Right renal pelvis (tissue), 4 donors: ENCODE measurements at regions not wholly inside any gene's neighbourhood (a gene's known extent, or its start where the extent isn't known, plus 50 kb on each side); places are given as distances from the start of the nearest gene placed in this dataset.
"Not testable (repeated sequence)": the region's sequence is repeated elsewhere in the genome, so short reads cannot be mapped to it uniquely, and the experiment has no call there.

ENCODE experiments used
- DNase-seq, 4 donors: peaks; one replicate each; pipeline ENCODE4 v3.0.0-alpha.2; 2013; ENCODE audit warnings: low read depth in 4 of 4, low spot score in 3 of 4, missing footprints in 1 of 4

GRCh38 chr7:113784316-113784715, 134.5 kb downstream of the PPP1R3A start:
- no peak for DNase-seq

- DNase-seq = no peak
Measured at GRCh38 chr7:113783403-113783802, 135.4 kb downstream of the PPP1R3A start.

DNA sequence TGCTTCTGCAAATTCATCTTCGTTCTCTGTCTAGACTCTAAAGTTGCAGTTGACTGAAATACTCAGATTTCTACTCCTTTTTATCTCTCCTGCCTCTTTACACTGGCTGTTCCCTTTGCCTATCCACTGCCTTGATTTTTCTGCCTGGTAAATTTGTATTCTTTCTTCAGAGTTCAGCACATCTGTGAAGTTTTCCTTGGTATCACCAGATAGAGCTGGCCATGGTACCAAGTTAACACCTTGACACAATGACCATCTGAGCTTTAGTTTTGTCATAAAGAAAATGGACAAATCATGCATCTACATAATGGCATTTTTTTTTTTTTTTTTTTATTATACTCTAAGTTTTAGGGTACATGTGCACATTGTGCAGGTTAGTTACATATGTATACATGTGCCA, 143.0 kb downstream of the PPP1R3A start:
- no peak for DNase-seq

DNA sequence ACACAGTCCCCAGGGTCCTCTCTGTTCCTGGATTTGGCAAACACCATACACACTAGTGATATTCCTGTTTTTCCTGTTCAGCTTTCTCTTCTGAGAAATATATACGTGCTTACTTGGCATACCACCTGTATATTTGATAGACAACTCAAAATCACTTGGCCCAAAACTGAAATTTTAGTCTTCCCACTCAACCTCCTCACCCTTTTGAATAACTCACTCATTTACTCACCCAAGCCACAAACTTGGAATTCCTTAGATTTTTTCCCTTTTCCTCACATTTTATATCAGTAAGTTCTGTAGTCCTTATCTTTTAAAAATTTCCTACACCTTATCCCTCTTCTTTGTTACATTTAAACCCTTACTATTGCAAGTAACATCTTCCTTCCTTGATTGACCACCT, 143.4 kb downstream of the PPP1R3A start:
- DNase-seq = no peak

DNA sequence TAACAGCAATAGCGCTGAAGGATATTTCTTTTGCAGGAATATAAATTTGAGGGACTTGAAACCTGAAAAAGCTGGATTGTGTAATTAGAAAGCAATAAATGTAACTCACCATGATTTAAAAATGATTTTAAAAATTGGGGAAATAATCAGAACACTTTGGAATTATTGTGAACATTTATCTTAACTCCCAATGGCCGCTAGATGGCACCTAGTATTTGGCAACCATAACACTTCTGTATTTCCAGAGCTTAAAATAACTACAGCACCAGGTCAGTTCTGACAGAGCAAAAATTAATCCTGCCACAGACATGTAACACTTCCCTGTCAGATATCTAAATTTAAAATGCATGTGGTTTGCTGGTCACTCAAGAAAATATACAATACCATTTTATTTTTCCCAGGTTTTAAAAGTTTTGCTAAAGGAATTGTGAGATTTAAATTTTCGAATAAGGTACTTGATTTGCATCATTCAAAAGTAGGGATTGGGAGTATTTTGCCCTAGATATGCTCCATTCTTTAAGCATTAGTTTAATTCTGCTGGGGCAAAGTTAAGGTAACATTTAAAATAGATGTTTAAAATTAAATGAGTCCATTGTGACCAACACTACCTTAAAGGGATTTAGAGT, 144.5 kb downstream of the PPP1R3A start:
- no peak for DNase-seq

- DNase-seq = no peak
Measured at GRCh38 chr7:113770146-113770738, 148.6 kb downstream of the PPP1R3A start.

DNA sequence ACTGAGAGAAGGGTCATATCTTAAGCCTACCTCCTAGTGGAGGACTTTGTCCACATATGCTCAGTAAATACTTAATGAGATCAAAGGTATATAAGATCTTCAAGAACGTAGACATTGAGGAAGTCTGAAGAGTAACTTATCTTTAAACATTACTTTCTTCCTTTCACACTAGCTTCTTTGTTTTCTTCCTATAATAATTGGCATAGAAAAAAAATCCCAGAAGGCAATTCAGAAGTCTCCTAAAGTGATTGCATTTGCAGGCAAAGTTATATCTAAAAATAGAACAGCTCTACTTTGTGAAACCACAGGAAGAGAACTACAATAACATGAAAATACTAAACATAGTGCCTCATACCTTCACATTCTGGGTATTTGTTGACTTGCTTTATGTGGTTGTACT, 150.4 kb downstream of the PPP1R3A start:
- DNase-seq = no peak

DNA sequence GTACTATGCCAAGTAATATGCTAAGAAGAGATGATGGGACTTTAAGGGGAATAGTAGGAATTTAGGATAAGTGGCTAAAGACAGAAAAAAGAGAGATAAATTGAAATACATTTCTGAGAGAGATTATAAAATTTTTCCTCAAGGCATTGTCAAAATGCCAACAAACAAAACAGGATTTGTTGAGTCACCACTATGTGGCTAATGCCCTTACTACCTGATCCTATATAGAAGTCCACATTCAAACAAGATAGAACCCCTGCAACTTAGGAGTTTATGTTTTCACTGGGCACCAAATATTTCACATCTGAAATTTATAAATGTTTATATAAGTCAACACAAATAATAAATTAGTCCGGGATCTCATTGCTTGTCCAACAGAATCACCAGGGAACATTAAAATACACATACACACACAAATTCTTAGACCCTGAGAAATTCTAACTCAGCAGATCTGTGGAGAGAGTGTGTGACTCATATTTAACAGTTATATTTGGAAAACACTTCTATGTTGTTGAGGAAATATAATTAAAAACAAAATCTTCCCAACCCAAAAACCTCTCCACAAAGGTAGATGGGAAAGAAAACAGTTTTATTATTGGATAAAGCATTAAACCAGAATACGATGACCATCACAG, 154.3 kb downstream of the PPP1R3A start:
- no peak for DNase-seq

DNA sequence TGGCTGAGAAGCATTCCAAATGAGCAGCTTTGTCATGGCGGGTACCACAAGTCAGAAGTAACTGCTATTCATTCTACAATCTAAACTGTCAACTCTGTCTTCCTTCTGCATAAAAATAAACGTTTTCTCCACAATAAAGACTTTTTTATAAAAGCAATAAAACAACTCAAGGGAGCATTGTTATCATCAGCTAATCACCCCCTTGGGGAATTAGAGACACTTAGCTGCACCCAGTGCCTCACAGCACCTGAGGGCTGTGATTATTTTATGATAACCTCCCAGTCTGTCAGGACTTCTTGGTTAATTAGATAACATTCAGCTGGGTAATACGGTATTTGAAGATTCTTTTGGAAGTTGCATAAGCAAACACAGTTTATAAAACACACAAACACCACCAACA, 155.6 kb downstream of the PPP1R3A start:
- DNase-seq = no peak

- no peak for DNase-seq
Measured at GRCh38 chr7:113756250-113756649, 162.6 kb downstream of the PPP1R3A start.

DNA sequence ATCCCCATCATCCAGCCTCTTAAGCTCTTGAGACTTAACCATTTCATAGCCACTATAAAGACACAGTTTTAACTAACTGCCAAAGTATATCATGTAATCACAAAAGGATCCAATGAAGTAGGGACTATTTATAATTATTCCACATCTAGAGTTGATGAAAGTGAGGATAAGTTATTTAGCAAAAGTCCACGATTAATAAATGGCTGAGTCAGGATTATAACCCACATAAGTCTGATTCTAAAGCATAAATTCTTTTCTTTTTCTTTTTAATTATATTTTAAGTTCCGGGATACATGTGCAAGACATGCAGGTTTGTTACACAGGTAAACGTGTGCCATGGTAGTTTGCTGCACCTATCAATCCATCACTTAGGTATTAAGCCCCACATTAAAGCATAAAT, 166.1 kb downstream of the PPP1R3A start:
- DNase-seq = no peak

DNA sequence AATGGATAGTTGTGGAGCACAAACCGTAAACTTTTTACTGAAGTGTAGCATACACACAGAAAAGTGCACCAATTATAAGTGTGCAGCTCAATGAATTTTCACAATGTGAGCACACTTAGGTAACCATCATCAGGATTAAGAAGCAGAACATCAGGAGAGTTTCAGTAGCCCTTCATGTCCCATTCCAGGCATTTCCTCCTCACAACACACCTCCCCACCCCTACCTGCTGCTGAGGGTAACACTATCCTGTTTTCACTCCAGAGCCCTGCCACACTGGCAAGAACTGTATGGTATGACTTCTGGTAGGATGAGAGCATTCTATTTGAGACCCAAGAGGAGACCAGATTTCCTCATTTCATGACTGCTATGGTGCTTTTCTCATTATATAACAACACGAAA, 166.5 kb downstream of the PPP1R3A start:
- no peak for DNase-seq

- no peak for DNase-seq
Measured at GRCh38 chr7:113751547-113751946, 167.3 kb downstream of the PPP1R3A start.

DNA sequence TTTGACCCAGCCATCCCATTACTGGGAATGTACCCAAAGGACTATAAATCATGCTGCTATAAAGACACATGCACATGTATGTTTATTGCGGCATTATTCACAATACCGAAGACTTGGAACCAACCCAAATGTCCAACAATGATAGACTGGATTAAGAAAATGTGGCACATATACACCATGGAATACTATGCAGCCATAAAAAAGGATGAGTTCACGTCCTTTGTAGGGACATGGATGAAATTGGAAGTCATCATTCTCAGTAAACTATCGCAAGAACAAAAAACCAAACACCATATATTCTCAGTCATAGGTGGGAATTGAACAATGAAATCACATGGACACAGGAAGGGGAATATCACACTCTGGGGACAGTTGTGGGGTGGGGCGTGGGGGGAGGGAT, 170.4 kb downstream of the PPP1R3A start:
- DNase-seq = not testable (repeated sequence)

GRCh38 chr7:113742946-113743431, 175.8 kb downstream of the PPP1R3A start:
- not testable (repeated sequence) for DNase-seq

DNA sequence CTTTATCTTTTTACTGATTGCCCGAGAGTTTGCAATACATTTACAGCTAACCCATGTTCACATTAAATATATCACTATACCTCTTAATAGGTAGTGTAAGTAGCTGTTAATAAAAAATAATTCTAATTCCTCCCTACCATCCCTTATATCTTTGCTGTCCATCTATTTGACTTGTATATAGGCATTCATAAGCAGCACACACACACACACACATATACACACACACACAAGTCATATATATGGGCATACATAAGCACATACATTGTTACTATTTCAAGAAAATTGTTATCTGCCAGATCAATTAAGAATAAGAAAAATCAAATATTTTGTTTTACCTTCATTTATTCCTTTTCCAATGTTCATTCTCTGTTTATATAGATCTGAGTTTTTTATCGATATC, 176.4 kb downstream of the PPP1R3A start:
- no peak for DNase-seq

DNA sequence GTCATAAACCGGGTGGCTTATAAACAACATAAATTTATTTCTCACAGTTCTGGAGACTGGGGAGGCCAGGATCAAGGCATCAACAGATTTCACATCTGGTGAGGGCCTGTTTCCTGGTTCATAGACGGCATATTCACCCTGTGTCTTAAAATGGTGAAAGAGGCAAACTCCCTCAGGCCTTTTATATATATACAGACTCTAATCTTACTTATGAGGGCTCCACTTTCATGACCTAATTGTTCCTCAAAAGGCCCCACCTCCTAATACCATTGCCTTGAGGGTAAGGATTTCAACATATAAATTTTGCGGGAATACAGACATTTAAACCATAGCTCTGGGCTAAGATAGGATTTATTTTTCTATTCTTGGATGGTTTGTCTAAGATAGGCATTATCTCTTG, 187.2 kb downstream of the PPP1R3A start:
- no peak for DNase-seq

DNA sequence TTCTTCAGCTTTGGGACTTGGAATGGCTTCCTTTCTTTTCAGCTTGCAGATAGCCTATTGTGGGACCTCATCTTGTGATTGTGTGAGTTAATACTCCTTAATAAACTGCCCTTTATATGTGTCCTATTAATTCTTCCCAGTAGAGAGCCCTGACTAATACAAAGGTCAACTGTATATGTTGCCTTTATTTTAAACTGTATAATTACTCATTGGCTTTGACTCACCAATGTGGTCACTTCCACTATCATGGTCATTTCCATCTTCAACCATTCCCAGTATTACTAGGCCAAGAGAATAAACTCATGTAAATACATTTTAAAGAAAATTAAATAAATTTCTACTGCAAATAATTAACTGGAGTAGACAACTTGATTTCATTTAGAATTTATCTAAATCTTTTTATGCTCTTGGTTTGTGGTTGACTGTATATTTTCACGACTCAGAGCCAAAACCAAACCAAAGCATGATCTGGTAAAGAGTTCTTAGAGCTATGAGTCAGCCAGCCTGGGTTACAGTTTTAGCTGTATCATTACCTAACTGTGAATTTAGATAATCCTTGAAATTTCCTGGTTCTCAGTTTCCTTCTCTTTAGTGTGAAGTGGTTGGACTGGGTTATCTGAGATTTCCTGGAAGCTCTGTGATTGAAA, 188.4 kb downstream of the PPP1R3A start:
- DNase-seq = no peak

DNA sequence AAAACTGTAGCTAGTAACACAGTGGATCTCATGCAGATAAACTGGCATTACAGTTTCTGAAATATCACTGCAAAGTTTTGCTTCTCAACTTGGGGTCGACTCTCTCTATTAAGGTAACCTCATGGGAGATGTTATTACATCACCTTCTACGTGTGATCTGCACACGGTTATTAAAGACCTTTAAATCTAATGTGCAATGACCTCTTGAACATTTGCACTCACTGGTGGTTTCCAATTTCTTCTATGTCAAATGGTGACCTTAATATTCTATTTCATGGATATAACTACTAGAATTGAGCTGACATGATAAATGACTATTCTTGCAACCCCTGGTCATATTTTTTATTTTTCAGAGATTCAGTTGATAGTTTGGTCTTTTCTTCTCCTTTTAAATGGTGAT, 191.3 kb downstream of the PPP1R3A start:
- no peak for DNase-seq

DNA sequence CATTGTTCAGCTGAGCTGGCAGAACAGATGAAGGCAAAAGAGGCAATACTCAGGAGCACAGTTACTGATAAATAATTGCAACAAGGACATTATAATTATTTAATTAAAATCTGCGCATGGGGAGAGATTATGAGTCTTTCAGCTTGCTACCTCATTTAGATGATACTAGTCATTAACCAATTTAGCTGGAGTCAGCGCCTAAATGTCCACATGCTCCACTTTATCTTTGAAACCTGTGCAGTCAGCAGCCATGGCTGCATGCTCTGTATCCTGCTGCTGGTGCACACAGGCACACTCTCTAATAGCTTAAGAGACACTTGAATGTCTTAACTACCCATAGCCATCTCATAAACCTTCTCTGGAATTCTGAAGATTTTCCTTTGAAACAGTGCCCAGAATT, 196.8 kb downstream of the PPP1R3A start:
- no peak for DNase-seq

DNA sequence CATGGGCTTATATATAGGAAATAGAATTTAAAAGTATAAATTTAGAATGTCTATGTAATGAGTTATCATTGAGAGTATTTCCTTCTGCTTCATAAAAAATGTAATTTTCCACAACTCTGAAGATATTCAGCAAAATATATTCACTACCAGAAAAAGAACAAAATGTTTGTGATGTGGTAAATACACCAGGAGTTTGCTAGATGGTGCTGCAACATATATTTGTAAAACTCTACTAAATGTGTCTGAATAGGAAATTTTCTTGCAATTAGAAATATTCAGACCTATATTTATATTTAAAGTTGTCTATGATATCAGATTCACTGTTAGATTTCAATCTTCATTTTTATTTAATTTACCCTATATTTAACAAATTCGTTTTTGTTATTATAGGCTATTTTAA, 201.1 kb downstream of the PPP1R3A start:
- DNase-seq = no peak
